Activated T-cell treated with anti-CD3 and anti-CD28 coated beads, Interleukin-2, amount 50 U/mL, for 4 hours (primary cell): ENCODE measurements at regions not wholly inside any gene's neighbourhood (a gene's known extent, or its start where the extent isn't known, plus 50 kb on each side); places are given as distances from the start of the nearest gene placed in this dataset.
"Not testable (repeated sequence)": the region's sequence is repeated elsewhere in the genome, so short reads cannot be mapped to it uniquely, and the experiment has no call there.

Experiments used
- ATAC-seq, 2 donors: fragments of 200-7000 bp; cut with Tn5 transposase; one replicate each; pipeline ENCODE4 v1.10.0; 2021
- DNase-seq: peaks from one replicate; pipeline ENCODE4 v3.0.0-alpha.2; 2020
- H3K27me3 Mint-ChIP-seq: one replicate; pipeline ENCODE4 v1.8.0; 2021; ENCODE audit warnings: low read depth, mixed read lengths
- H3K36me3 Mint-ChIP-seq: one replicate; pipeline ENCODE4 v1.8.0; 2022; ENCODE audit warnings: mixed read lengths; ENCODE audit not compliant: insufficient read depth
- H3K4me1 Mint-ChIP-seq: one replicate; pipeline ENCODE4 v1.8.0; 2021; ENCODE audit warnings: low read depth, mixed read lengths
- H3K4me3 Mint-ChIP-seq: one replicate; pipeline ENCODE4 v1.8.0; 2021; ENCODE audit warnings: mild to moderate bottlenecking, moderate library complexity, mixed read lengths
- H3K9me3 Mint-ChIP-seq: one replicate; pipeline ENCODE4 v1.8.0; 2021; ENCODE audit warnings: mixed read lengths

DNA sequence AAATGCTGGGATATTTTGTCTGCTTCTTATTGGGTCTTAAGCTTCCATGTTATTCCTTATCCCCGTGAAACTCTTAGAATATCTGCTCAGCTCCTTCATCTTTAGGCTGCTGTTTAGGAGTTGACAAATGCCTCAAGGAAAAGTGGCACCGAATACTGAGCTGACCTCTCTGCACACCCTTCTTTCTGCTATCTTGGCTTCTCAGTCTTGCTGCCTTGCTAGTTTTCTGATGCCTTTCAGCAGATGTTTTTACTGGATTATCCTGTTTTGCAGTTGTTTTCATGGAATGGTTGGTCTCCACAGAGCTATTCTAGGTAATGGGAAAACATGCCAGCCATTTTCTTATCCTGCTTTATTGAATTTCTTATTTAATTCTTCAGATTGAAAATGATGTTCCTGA lies 86.3 kb downstream of the GYPE start:
- DNase-seq (no peak), ATAC-seq (no peak)
- no peaks in the 10 kb centered on the region for H3K4me1 Mint-ChIP-seq
- H3K36me3 Mint-ChIP-seq: no peaks in the 10 kb centered on the region
- H3K4me3 Mint-ChIP-seq: no peak overlapping the region
- no peaks in the 10 kb centered on the region for H3K9me3 Mint-ChIP-seq
- no peaks in the 10 kb centered on the region for H3K27me3 Mint-ChIP-seq

- H3K36me3 Mint-ChIP-seq, ATAC-seq, H3K4me3 Mint-ChIP-seq: not testable (repeated sequence)
These were observed 87.5 kb downstream of the GYPE start for GRCh38 chr4:143817866-143818265.

GRCh38 chr4:143815375-143815774 lies 90.0 kb downstream of the GYPE start:
- DNase-seq, H3K9me3 Mint-ChIP-seq, H3K4me1 Mint-ChIP-seq, H3K4me3 Mint-ChIP-seq, ATAC-seq, H3K27me3 Mint-ChIP-seq, H3K36me3 Mint-ChIP-seq: not testable (repeated sequence)

More at GRCh38 chr4:143817866-143818265, 87.5 kb downstream of the GYPE start:
- H3K27me3 Mint-ChIP-seq, H3K4me1 Mint-ChIP-seq, DNase-seq, H3K9me3 Mint-ChIP-seq: not testable (repeated sequence)

GRCh38 chr4:143813431-143814154 lies 91.8 kb downstream of the GYPE start:
- ATAC-seq, H3K9me3 Mint-ChIP-seq, H3K4me1 Mint-ChIP-seq, H3K36me3 Mint-ChIP-seq, H3K27me3 Mint-ChIP-seq, DNase-seq, H3K4me3 Mint-ChIP-seq: not testable (repeated sequence)

GRCh38 chr4:143791693-143792092 lies 91.2 kb upstream of the FREM3 start:
- H3K27me3 Mint-ChIP-seq, H3K4me3 Mint-ChIP-seq: not testable (repeated sequence)

GRCh38 chr4:143790425-143790824 lies 90.0 kb upstream of the FREM3 start:
- H3K27me3 Mint-ChIP-seq, H3K4me1 Mint-ChIP-seq, H3K36me3 Mint-ChIP-seq, ATAC-seq, DNase-seq, H3K9me3 Mint-ChIP-seq, H3K4me3 Mint-ChIP-seq: not testable (repeated sequence)

More at GRCh38 chr4:143791693-143792092, 91.2 kb upstream of the FREM3 start:
- not testable (repeated sequence) for H3K36me3 Mint-ChIP-seq, H3K4me1 Mint-ChIP-seq, DNase-seq, H3K9me3 Mint-ChIP-seq, ATAC-seq

DNA sequence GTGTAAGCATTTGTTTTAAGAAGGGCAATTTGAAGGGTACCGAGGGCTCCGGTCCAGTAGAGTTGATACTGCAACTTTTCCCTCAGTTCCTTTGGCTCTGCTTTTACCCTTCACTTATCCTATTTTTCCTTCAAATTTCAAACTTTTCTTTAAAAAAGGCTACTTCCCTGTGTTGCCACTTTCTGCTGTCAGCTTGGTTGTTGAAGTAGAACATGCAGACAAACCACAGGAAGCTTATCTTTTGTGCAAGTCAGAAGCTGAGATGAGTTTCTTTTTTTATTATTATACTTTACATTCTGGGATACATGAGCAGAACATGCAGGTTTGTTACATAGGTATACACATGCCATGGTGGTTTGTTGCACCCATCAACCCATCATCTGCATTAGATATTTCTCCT lies 89.1 kb upstream of the FREM3 start:
- not testable (repeated sequence) for H3K27me3 Mint-ChIP-seq, ATAC-seq, H3K9me3 Mint-ChIP-seq, H3K4me3 Mint-ChIP-seq, H3K4me1 Mint-ChIP-seq, DNase-seq, H3K36me3 Mint-ChIP-seq

DNA sequence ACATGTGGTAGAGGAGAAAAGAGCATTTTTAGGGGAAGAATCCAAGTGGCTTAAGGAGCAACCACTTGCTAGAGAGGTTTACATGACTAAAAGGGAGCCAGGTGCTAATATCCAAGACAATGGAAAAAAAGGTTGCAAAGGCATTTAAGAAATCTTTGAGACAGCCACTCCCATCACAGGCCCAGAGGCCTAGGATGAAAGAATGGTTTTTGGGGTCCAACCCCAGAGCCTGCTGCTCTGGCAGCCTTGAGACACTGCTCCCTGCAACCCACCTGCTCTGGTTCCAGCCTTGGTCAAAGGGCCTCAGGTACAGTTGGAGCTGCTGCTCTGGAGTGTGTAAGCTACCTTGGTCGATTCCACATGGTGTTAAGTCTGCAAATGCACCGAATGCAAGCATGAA lies 84.1 kb upstream of the FREM3 start:
- DNase-seq (no peak), ATAC-seq (no peak)
- Mint-ChIP-seq H3K36me3 (no peaks in the 10 kb centered on the region), H3K27me3 (peaks cover 2% of the 10 kb centered on the region), H3K4me3 (no peak overlapping the region), H3K4me1 (no peaks in the 10 kb centered on the region), H3K9me3 (peaks cover 4% of the 10 kb centered on the region)

DNA sequence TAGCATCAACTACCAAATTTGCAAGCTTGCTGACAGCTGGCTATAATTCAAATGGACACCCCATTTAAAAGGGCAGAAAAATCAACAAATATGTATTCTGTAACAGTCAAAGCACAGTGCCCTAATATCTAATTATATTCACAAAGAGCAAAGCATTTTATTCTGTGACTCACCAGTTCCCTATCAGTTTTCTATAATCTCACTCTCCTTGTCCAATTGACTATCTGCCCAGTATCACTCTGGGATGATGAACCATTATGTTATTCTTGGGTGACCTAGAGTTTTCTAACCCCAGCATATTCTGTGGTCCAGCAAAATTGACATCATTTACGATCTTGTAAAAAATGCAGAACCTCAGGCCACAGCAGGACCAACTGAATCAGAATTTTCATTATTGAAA lies 82.0 kb upstream of the FREM3 start:
- H3K27me3 Mint-ChIP-seq: no peaks in the 10 kb centered on the region
- no peak for ATAC-seq

GRCh38 chr4:143773998-143774895 lies 73.8 kb upstream of the FREM3 start:
- no peak overlapping the region for H3K4me3 Mint-ChIP-seq
- DNase-seq (no peak), ATAC-seq (peak; percentile 54 to 80)
- no peaks in the 10 kb centered on the region for H3K36me3 Mint-ChIP-seq
- peaks cover 2% of the 10 kb centered on the region for H3K27me3 Mint-ChIP-seq
- no peaks in the 10 kb centered on the region for H3K4me1 Mint-ChIP-seq
- H3K9me3 Mint-ChIP-seq: peaks cover 5% of the 10 kb centered on the region

More for the DNA sequence above, 82.0 kb upstream of the FREM3 start:
- peaks cover 4% of the 10 kb centered on the region for H3K9me3 Mint-ChIP-seq
- no peaks in the 10 kb centered on the region for H3K4me1 Mint-ChIP-seq
- no peak for DNase-seq
- H3K4me3 Mint-ChIP-seq: no peak overlapping the region
- H3K36me3 Mint-ChIP-seq: no peaks in the 10 kb centered on the region

DNA sequence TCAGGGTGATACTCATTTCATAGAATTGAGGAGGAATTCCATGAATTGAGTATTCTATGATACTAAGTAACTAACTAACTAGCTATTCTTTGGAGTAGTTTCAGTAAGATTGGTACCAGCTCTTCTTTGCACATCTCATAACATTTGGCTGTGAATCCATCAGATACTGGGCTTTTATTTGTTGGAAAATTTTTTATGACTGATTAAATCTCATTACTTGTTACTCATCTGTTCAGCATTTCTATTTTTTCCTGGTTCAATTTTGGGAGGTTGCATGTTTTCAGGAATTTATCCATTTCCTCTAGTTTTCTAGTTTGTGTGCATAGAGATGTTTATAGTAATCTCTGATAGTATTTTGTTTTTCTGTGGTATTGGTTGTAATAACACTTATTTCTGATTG lies 70.8 kb upstream of the FREM3 start:
- Mint-ChIP-seq H3K4me3 (no peak overlapping the region), H3K4me1 (no peaks in the 10 kb centered on the region), H3K9me3 (peaks cover 5% of the 10 kb centered on the region), H3K36me3 (no peaks in the 10 kb centered on the region), H3K27me3 (peaks cover 2% of the 10 kb centered on the region)
- ATAC-seq (no peak), DNase-seq (no peak)

- Mint-ChIP-seq H3K36me3 (no peaks in the 10 kb centered on the region), H3K4me1 (no peaks in the 10 kb centered on the region), H3K9me3 (no peaks in the 10 kb centered on the region), H3K4me3 (no peak overlapping the region), H3K27me3 (peaks cover 2% of the 10 kb centered on the region)
- ATAC-seq (no peak), DNase-seq (no peak)
These were observed 67.6 kb upstream of the FREM3 start for GRCh38 chr4:143768007-143768591.

DNA sequence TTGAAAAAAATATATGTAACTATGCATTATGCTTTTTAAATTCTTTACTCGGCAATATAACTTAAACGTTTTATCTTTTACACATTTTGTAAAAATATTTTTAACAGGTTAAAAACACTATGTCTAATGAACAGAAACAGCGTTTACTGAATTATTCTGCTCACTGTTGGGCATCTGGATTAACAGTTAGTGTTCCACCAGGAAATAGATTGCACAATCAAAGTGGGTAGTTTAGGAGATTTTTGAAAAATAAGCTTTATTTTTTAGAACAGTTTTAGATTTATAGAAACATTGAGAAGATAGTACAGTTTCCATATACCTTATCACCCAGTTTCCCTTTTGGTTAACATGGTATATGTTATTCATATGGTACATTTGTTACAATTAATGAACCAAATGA lies 63.1 kb upstream of the FREM3 start:
- no peaks in the 10 kb centered on the region for H3K9me3 Mint-ChIP-seq
- H3K36me3 Mint-ChIP-seq: no peaks in the 10 kb centered on the region
- H3K27me3 Mint-ChIP-seq: peaks cover 1% of the 10 kb centered on the region

DNA sequence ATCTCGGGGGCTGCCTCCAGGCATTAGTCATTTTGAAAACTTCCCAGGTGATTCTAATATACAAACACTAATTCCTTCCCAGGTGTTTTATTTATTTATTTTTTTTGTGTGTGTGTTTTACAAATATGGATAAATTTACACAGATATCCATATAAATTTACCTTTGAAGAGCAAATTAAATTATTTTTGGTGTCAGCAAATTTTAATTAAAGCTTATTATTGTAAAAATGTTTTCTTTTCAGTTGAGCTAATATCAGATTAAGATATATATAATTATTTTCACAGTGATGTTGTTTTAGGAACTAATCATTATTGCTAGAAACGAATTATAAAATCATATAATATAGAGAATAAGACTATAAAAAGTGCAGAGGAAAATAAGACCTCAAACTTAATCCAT lies 62.0 kb upstream of the FREM3 start:
- Mint-ChIP-seq H3K4me1 (no peaks in the 10 kb centered on the region), H3K4me3 (no peak overlapping the region), H3K27me3 (peaks cover 1% of the 10 kb centered on the region), H3K9me3 (no peaks in the 10 kb centered on the region), H3K36me3 (no peaks in the 10 kb centered on the region)
- ATAC-seq (no peak), DNase-seq (no peak)

More for the DNA sequence above, 63.1 kb upstream of the FREM3 start:
- ATAC-seq (no peak), DNase-seq (no peak)
- Mint-ChIP-seq H3K4me1 (no peaks in the 10 kb centered on the region), H3K4me3 (no peak overlapping the region)
